Right renal pelvis (tissue), 4 donors: ENCODE measurements at regions not wholly inside any gene's neighbourhood (a gene's known extent, or its start where the extent isn't known, plus 50 kb on each side); places are given as distances from the start of the nearest gene placed in this dataset.
"Not testable (repeated sequence)": the region's sequence is repeated elsewhere in the genome, so short reads cannot be mapped to it uniquely, and the experiment has no call there.

Experiments used
- DNase-seq, 4 donors: peaks; one replicate each; pipeline ENCODE4 v3.0.0-alpha.2; 2013; ENCODE audit warnings: low read depth in 4 of 4, low spot score in 3 of 4, missing footprints in 1 of 4

- no peak for DNase-seq
Measured at GRCh38 chr4:33837043-33837838, 2407.1 kb downstream of the ARAP2 start.

DNA sequence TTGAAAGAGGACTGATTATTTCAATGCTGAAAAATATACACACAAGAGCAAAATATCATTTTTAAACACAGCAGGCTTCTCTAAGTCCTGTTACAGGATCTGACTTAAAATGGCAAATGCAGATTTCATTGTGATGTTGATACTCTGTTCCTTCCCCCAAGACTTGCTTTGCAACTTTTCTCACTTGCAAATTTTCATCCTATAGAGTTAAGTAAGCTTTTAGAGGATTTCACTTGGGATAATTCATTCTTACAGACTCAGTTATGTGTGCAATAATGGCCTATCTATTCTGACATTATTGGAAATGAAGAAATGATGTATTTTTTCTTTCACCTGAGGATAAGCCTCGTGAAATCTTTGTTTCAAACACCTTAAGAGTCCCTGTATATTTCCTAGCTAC, 2403.2 kb downstream of the ARAP2 start:
- DNase-seq, result no peak

DNA sequence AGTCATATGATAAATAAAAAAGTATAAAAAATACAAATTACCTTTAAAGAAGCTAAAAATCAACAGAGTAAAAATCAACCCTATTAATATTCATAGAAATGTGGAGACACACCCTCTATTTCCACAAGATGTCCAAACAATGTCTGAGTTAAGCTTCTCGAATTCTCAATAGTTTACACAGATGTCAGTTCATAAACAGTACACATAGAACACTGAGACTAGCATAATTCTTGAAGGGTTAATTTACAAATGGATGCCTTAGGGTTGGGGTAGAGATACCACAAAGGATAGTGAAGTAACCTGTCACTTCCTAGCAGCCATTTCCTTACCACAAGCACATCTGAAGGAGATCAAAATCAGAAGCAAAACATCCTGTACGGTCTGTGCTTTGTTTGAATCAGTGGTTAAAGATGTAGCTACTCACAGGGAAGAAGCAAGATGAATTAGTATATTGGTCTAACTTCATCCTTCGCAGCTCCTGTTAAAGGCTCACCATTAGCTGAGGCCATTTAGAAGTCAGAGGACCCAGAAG, 2393.9 kb downstream of the ARAP2 start:
- no peak for DNase-seq

GRCh38 chr4:33853670-33854069, 2390.6 kb downstream of the ARAP2 start:
- not testable (repeated sequence) for DNase-seq

DNA sequence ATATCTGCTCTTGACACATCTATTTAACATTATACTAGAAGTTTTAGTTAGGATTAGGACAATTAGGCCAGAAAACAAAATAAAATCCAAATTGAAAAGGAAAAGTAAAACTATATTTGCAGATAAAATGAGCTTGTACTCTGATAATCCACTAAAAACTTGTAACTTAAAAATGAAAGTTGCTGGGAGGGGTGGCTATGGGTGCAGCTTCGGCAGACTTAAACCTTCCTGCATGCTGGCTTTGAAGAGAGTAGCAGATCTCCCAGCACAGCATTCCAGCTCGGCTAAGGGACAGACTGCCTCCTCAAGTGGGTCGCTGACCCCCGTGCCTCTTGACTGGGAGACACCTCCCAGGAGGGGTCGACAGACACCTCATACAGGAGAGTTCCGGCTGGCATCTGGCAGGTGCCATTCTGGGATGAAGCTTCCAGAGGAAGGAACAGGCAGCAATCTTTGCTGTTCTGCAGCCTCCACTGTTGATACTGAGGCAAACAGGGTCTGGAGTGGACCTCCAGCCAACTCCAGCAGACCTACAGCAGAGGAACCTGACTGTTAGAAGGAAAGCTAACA, 2379.9 kb downstream of the ARAP2 start:
- no peak for DNase-seq

DNA sequence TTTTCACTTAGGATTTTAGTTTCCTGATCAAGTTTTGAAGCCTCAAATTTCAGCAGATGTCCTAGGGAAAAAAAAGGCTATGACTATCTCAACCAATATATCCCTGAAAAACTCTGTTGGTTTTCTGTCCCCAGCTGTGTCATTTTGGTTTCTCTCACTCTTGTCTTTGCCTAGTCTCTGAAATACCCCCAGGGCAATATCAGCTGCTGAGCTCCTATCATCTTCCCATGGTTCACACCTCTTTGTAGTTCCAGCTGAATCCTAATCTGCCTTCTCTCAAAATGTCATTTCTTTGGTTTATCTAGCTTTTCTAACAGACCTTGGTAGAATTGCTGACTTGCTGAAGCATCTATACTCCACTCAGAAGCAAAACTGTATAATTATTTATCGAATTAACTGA, 2370.5 kb downstream of the ARAP2 start:
- DNase-seq, result no peak

DNA sequence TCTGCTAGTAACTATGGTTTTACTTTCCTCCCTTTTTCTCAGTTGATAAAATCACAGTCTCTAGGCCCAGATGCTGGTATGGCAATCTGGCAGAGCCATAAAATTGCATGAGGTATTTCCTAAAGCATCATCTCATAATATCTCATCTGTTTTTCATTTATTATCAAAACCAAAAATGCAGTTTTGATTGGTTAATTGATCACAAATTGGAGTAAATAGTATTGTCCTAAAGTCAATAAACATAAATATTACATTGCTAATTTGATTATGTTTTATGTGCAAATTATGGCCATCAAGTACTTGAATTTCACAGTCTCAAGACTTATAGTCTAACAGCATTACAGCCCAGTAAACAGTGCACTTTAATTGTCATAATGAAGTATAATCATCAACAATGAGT, 2365.6 kb downstream of the ARAP2 start:
- DNase-seq, result no peak

DNA sequence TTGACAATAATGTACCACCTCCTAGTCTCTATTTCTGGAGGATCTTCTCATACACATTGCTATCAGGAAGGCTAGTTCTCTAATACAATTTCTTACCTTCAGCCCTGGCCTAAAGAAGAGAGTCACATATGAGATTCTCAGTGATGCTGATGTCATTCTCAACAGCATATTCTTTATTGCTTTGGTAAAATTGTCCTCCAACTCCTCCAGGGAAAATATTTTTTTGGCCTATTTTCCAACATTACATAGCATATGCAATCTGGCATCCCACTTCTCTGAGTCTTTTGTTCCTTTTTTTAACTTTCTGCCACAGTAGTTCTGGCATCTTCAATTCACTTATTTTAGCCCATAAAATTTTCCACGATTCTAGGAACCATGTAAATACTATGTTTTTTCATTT, 2363.1 kb downstream of the ARAP2 start:
- DNase-seq, result no peak

- DNase-seq, result no peak
Measured at GRCh38 chr4:33882246-33882990, 2361.9 kb downstream of the ARAP2 start.

DNA sequence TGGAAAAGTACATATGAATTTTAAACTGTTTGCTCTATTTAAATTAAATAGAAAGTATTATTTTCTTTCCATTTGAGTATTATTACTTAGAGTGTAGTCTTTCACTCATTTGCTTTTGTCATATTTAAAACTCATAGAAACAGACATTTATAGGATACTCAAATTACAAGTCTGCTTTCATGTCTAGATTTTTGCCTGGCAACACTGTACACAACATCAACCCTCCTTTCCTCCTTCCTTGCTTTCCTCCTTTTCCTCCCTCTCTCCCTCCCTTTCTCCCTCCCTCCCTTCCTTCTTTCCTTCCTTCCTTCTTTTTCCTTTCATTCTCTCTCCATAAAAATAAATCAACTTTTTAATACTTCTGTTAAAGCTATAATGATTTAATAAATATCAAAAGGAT, 2361.2 kb downstream of the ARAP2 start:
- no peak for DNase-seq

- no peak for DNase-seq
Measured at GRCh38 chr4:33886356-33886755, 2358.0 kb downstream of the ARAP2 start.

DNA sequence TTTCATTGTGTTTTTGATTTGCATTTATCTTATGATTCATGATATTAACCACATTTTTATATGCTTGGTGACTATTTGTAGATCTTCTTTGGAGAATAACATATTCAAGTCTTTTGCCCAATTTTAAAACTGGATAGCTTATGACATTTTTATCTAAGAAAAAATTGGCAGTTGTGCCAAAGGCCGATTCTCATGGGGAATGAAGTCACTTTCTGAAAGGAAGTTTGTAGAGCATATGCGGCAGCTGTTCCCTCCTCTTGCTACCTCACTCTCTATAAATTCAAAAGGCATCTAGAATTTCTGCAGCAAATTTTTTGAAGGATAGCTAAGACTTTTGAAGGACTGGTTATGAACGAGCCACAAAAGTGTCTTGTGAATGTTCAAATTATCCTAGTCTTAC, 2353.5 kb downstream of the ARAP2 start:
- DNase-seq, result no peak

GRCh38 chr4:33911959-33912358, 2332.4 kb downstream of the ARAP2 start:
- DNase-seq, result no peak

GRCh38 chr4:33914386-33914785, 2329.9 kb downstream of the ARAP2 start:
- DNase-seq, result no peak

DNA sequence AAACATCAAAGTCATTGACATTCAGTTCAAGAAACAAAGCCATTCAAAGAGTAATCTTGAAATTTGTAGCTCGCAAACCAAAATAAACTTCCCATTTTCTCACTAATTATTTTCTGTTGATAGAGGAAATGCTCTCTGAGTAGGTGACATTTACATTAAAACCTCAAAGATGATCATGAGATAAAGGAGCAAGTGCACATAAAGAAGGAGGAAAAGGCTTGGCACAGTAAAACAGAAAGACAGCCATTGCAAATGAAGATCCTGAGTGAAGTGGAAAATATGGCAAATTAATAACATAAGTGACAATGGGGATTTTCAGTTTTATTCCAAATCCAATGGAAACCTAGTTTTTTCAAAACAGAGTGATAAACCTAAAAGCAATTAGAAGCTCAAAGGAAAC, 2320.8 kb downstream of the ARAP2 start:
- no peak for DNase-seq

DNA sequence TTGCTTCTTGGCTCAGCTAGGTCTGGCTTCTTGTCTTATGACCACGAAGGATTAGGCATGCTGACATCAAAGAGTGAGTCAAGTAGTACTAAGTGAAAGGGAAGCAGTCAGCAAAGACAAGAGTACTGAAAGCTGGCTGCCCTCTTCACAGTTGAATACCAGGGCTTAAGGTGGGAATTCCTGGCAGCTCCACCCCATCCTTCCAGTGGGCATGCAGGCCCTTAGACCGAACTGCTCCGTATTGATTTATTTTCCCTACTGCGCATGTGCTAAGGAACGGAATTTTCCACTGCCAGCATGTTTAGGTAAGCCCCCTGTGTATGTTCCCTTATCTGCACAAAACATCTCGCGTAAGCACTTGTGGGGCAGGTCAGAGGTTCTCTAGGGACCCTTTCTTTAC, 2320.1 kb downstream of the ARAP2 start:
- DNase-seq, result no peak

- DNase-seq, result no peak
Measured at GRCh38 chr4:33924811-33925210, 2319.5 kb downstream of the ARAP2 start.

GRCh38 chr4:33930497-33930896, 2313.8 kb downstream of the ARAP2 start:
- no peak for DNase-seq

GRCh38 chr4:33931026-33931425, 2313.3 kb downstream of the ARAP2 start:
- DNase-seq, result no peak

- no peak for DNase-seq
Measured at GRCh38 chr4:33940281-33940680, 2304.0 kb downstream of the ARAP2 start.

DNA sequence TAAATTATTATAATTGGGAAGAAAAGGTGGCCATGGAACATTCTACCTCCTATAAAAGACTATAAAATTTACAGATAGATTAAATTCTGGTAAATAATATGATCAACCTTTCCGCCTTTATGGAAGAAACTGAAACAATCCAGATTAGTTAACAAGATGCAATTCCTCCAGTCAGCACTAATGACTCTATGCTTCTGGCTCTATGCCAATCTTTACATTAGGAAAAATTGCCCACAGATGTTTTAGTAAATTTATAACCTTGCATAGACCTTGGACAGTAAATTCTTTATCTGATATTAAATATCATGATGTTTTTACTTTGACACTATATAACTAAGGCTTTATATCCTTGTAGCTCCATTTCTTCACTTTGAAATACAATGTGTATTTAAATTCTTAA, 2302.5 kb downstream of the ARAP2 start:
- peak in 1 of 4 donors; percentile 1 for DNase-seq

- no peak for DNase-seq
Measured at GRCh38 chr4:33948921-33949320, 2295.4 kb downstream of the ARAP2 start.
